HCT116 (cell line): ENCODE measurements at regions not wholly inside any gene's neighbourhood (a gene's known extent, or its start where the extent isn't known, plus 50 kb on each side); places are given as distances from the start of the nearest gene placed in this dataset.

Source experiments
- CEBPB ChIP-seq: IDR thresholded peaks from 2 replicates; pipeline ENCODE4 v1.6.1; 2012; ENCODE audit warnings: low read depth
- POLR2A ChIP-seq: IDR thresholded peaks from 2 replicates; pipeline ENCODE4 v1.7.0; 2011; ENCODE audit warnings: borderline replicate concordance; ENCODE audit not compliant: insufficient read depth, insufficient read length; ENCODE audit errors: extremely low read depth
- TF ChIP-seq, protein P1 (sequence below), 3 experiments: fragments of 200-600 bp in 1 of 3; sonication (generic) in 1 of 3; IDR thresholded peaks in 2 of 3; conservative IDR thresholded peaks in 1 of 3; 2 replicates each; pipeline ENCODE4 v1.5.1; 2012 to 2017; ENCODE audit warnings: low read depth in 2 of 3, low read length in 2 of 3, antibody characterized with exemption in 1 of 3, borderline replicate concordance in 1 of 3, control low read depth in 1 of 3, mild to moderate bottlenecking in 1 of 3, mixed read lengths in 1 of 3, mixed run types in 1 of 3, moderate library complexity in 1 of 3; ENCODE audit not compliant: insufficient read depth in 1 of 3

GRCh38 chr1:94694226-94694915 is 125.8 kb upstream of the SLC44A3 start:
- TF ChIP-seq, protein P1, sequence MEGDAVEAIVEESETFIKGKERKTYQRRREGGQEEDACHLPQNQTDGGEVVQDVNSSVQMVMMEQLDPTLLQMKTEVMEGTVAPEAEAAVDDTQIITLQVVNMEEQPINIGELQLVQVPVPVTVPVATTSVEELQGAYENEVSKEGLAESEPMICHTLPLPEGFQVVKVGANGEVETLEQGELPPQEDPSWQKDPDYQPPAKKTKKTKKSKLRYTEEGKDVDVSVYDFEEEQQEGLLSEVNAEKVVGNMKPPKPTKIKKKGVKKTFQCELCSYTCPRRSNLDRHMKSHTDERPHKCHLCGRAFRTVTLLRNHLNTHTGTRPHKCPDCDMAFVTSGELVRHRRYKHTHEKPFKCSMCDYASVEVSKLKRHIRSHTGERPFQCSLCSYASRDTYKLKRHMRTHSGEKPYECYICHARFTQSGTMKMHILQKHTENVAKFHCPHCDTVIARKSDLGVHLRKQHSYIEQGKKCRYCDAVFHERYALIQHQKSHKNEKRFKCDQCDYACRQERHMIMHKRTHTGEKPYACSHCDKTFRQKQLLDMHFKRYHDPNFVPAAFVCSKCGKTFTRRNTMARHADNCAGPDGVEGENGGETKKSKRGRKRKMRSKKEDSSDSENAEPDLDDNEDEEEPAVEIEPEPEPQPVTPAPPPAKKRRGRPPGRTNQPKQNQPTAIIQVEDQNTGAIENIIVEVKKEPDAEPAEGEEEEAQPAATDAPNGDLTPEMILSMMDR (IDR thresholded peaks at IDR 0.05 in 2 of 3, conservative IDR thresholded peaks at IDR 0.05 in 1 of 3; ENCODE audit: borderline replicate concordance in 1 of 3, insufficient read depth in 1 of 3, low read depth in 2 of 3, low read length in 2 of 3) = no peak
- no peak for TF ChIP-seq POLR2A
- no peak for TF ChIP-seq CEBPB
